ENCODE measurements at regions not wholly inside any gene's neighbourhood (a gene's known extent, or its start where the extent isn't known, plus 50 kb on each side); places are given as distances from the start of the nearest gene placed in this dataset.

DNA sequence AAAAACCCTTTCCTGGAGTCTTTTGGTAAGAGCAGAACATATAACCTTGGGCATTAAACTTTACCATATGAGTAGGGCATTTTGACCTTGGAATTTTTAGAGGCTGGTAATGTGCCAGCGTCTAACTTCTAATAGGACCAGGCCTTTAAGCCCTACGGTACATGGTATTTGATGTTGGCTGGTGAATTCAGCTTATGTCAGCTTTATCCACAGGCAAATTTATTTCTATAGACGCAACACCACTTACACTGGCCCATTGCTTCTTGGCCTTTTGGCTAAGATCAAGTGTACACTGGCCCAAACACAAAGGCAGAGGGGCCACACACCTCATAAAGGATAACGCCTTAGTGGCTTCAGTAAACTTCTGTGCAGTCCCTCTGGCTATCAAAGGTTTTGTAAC is 410.2 kb upstream of the LARGE1 start:
- Mint-ChIP-seq H3K9me3 (peaks cover 11% of the 10 kb centered on the region), H3K27ac (no peak overlapping the region)

DNA sequence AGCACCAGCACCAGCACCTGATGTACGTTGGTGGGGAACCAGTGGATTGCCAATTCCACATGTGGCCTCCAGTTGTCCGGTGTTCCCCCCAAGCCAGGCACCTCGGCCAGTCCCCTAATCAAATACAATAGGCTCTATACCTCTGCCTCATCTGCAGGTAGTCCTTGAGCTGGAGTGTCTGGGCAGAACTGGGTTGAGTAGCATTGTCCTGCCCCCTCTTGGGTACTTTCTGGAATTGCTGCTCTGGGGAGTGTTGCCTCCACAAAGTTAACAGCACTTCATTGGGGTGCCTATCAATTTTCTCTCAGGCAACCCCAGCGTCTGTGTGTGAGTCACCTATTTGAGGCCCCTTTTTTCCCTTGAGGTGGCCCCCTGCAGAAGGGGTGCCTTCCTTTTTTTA is 413.0 kb upstream of the LARGE1 start:
- Histone ChIP-seq H3K4me3 (no peak overlapping the region), H3K4me2 (no peak overlapping the region), H3K27ac (no peak overlapping the region), H3K79me2 (ENCODE audit: low read depth) (no peaks in the 10 kb centered on the region), H3K27me3 (no peaks in the 10 kb centered on the region), H2AFZ (replicated peaks) (no peak overlapping the region), H3K36me3 (peaks cover 5% of the 10 kb centered on the region), H3F3A (ENCODE audit: low read depth) (peaks cover 5% of the 10 kb centered on the region), H4K20me1 (ENCODE audit: low read depth) (no peaks in the 10 kb centered on the region), H3K9ac (no peak overlapping the region), H3K9me3 (ENCODE audit: low read depth) (no peaks in the 10 kb centered on the region), H3K4me1 (no peaks in the 10 kb centered on the region)
- no peaks in the 10 kb centered on the region for H3K4me1 Mint-ChIP-seq
- TF ChIP-seq EZH2phosphoT487 (IDR thresholded peaks at IDR 0.05), result no peak
- no peak for TF ChIP-seq EZH2 (IDR thresholded peaks at IDR 0.05)
- TF ChIP-seq, protein P1, sequence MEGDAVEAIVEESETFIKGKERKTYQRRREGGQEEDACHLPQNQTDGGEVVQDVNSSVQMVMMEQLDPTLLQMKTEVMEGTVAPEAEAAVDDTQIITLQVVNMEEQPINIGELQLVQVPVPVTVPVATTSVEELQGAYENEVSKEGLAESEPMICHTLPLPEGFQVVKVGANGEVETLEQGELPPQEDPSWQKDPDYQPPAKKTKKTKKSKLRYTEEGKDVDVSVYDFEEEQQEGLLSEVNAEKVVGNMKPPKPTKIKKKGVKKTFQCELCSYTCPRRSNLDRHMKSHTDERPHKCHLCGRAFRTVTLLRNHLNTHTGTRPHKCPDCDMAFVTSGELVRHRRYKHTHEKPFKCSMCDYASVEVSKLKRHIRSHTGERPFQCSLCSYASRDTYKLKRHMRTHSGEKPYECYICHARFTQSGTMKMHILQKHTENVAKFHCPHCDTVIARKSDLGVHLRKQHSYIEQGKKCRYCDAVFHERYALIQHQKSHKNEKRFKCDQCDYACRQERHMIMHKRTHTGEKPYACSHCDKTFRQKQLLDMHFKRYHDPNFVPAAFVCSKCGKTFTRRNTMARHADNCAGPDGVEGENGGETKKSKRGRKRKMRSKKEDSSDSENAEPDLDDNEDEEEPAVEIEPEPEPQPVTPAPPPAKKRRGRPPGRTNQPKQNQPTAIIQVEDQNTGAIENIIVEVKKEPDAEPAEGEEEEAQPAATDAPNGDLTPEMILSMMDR (IDR thresholded peaks at IDR 0.05), result peak; percentile 24
- DNase-seq (ENCODE audit: low spot score), result no peak
- no peaks in the 10 kb centered on the region for H3K36me3 Mint-ChIP-seq
- H3K27ac Mint-ChIP-seq, result no peak overlapping the region
- H3K27me3 Mint-ChIP-seq (ENCODE audit: insufficient read depth, low read depth), result no peaks in the 10 kb centered on the region
- H3K4me3 Mint-ChIP-seq, result no peak overlapping the region
- peaks cover 20% of the 10 kb centered on the region for H3K9me3 Mint-ChIP-seq

More for the DNA sequence above, 410.2 kb upstream of the LARGE1 start:
- no peak for TF ChIP-seq EZH2 (IDR thresholded peaks at IDR 0.05)
- TF ChIP-seq, protein P1 (IDR thresholded peaks at IDR 0.05), result no peak
- no peak for TF ChIP-seq EZH2phosphoT487 (IDR thresholded peaks at IDR 0.05)
- H3K36me3 Mint-ChIP-seq, result no peaks in the 10 kb centered on the region
- H3K4me3 Mint-ChIP-seq, result no peak overlapping the region
- H4K20me1 ChIP-seq (ENCODE audit: low read depth), result no peaks in the 10 kb centered on the region
- H3K4me1 Mint-ChIP-seq, result no peaks in the 10 kb centered on the region
- H3K4me2 ChIP-seq, result no peak overlapping the region
- H3K36me3 ChIP-seq, result no peaks in the 10 kb centered on the region
- H3K79me2 ChIP-seq (ENCODE audit: low read depth), result no peaks in the 10 kb centered on the region
- H3K4me3 ChIP-seq, result no peak overlapping the region
- H2AFZ ChIP-seq (replicated peaks), result peak overlapping the region; percentile 13
- H3K9me3 ChIP-seq (ENCODE audit: low read depth), result no peaks in the 10 kb centered on the region
- H3K27me3 ChIP-seq, result no peaks in the 10 kb centered on the region
- no peaks in the 10 kb centered on the region for H3K4me1 ChIP-seq
- peaks cover 7% of the 10 kb centered on the region for H3F3A ChIP-seq (ENCODE audit: low read depth)
- peaks cover 2% of the 10 kb centered on the region for H3K27me3 Mint-ChIP-seq (ENCODE audit: insufficient read depth, low read depth)
- no peak overlapping the region for H3K27ac ChIP-seq
- no peak for DNase-seq (ENCODE audit: low spot score)
- H3K9ac ChIP-seq, result no peak overlapping the region

DNA sequence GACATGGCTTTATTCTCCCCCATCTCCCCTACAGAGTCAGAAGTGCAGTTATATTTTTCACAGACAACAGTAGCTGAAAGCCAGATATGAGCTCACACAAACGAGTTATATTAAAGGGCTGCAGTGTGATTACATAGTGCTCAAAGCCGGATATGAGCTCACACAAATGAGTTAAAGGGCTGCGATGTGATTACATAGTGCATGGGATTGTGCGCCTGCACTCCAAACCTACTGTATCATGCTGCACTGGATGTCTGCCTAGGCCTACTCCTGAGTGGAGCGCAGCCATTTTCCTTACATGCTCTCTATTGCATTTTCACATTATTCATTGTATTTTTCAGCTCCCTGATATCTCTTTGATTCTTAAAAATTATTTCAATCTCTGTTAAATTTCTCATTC is 414.6 kb upstream of the LARGE1 start:
- Histone ChIP-seq H3K9ac (no peak overlapping the region), H3K4me3 (no peak overlapping the region), H3K36me3 (peaks cover 5% of the 10 kb centered on the region), H3K9me3 (ENCODE audit: low read depth) (no peaks in the 10 kb centered on the region), H3K27me3 (no peaks in the 10 kb centered on the region), H2AFZ (replicated peaks) (no peak overlapping the region), H3F3A (ENCODE audit: low read depth) (no peaks in the 10 kb centered on the region), H3K4me2 (no peak overlapping the region), H3K79me2 (ENCODE audit: low read depth) (no peaks in the 10 kb centered on the region), H4K20me1 (ENCODE audit: low read depth) (no peaks in the 10 kb centered on the region), H3K4me1 (no peaks in the 10 kb centered on the region), H3K27ac (no peak overlapping the region)
- H3K4me1 Mint-ChIP-seq, result no peaks in the 10 kb centered on the region
- no peak for DNase-seq (ENCODE audit: low spot score)
- no peaks in the 10 kb centered on the region for H3K36me3 Mint-ChIP-seq
- TF ChIP-seq EZH2phosphoT487 (IDR thresholded peaks at IDR 0.05), result no peak
- TF ChIP-seq, protein P1 (IDR thresholded peaks at IDR 0.05), result no peak
- no peak for TF ChIP-seq EZH2 (IDR thresholded peaks at IDR 0.05)
- no peak overlapping the region for H3K4me3 Mint-ChIP-seq
- H3K27me3 Mint-ChIP-seq (ENCODE audit: insufficient read depth, low read depth), result no peaks in the 10 kb centered on the region
- H3K27ac Mint-ChIP-seq, result no peak overlapping the region
- peaks cover 20% of the 10 kb centered on the region for H3K9me3 Mint-ChIP-seq
